Sigmoid colon (tissue), 4 donors: ENCODE measurements at regions not wholly inside any gene's neighbourhood (a gene's known extent, or its start where the extent isn't known, plus 50 kb on each side); places are given as distances from the start of the nearest gene placed in this dataset.

Experiments used
- POLR2A ChIP-seq, 2 donors: fragments of 450-650 bp; IDR thresholded peaks; one replicate each; pipeline ENCODE4 v1.6.1; 2016; ENCODE audit warnings: antibody characterized with exemption in 2 of 2, mild to moderate bottlenecking in 2 of 2, moderate library complexity in 2 of 2
- POLR2AphosphoS5 ChIP-seq, 4 donors: sonication (generic); formaldehyde crosslinking; IDR thresholded peaks; one replicate each; pipeline ENCODE4 v1.6.1; 2017; ENCODE audit warnings: antibody characterized with exemption in 4 of 4
- TF ChIP-seq, protein P1 (sequence below), 4 experiments: fragments of 450-650 bp in 3 of 4; fragments of 200-600 bp in 1 of 4; IDR thresholded peaks; one replicate each; pipeline ENCODE4 v1.5.1; 2016 to 2019; ENCODE audit warnings: antibody characterized with exemption in 4 of 4, mild to moderate bottlenecking in 3 of 4, moderate library complexity in 2 of 4

DNA sequence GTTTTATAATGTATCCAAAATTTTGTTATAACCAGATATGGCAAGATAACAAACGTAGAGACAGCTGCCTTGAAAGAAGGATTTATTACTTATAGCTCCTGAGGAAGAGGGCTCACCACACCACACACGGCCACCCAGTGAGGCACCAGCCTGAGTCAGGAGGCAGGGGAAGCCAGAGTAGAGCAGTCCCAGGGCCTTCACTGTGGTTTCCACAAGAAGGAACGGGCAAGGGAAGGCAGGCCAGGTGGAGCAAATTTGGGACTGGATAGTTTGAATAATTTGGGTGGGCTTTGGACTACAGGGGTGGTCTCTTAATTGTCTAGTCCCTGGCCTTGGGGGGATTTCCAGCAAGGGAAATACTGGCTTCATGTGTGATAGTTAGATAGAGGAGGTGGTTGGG lies 72.5 kb downstream of the RRAGC start:
- TF ChIP-seq POLR2A (IDR thresholded peaks at IDR 0.05) (no peak), POLR2AphosphoS5 (IDR thresholded peaks at IDR 0.05) (no peak)
- TF ChIP-seq, protein P1, sequence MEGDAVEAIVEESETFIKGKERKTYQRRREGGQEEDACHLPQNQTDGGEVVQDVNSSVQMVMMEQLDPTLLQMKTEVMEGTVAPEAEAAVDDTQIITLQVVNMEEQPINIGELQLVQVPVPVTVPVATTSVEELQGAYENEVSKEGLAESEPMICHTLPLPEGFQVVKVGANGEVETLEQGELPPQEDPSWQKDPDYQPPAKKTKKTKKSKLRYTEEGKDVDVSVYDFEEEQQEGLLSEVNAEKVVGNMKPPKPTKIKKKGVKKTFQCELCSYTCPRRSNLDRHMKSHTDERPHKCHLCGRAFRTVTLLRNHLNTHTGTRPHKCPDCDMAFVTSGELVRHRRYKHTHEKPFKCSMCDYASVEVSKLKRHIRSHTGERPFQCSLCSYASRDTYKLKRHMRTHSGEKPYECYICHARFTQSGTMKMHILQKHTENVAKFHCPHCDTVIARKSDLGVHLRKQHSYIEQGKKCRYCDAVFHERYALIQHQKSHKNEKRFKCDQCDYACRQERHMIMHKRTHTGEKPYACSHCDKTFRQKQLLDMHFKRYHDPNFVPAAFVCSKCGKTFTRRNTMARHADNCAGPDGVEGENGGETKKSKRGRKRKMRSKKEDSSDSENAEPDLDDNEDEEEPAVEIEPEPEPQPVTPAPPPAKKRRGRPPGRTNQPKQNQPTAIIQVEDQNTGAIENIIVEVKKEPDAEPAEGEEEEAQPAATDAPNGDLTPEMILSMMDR (IDR thresholded peaks at IDR 0.05), result no peak
